ENCODE measurements at regions not wholly inside any gene's neighbourhood (a gene's known extent, or its start where the extent isn't known, plus 50 kb on each side); places are given as distances from the start of the nearest gene placed in this dataset.

- H3K27me3 Mint-ChIP-seq (ENCODE audit: unreplicated experiment): no peaks in the 10 kb centered on the region
Measured at GRCh38 chr9:78808048-78808447, 511.1 kb downstream of the PSAT1 start.

DNA sequence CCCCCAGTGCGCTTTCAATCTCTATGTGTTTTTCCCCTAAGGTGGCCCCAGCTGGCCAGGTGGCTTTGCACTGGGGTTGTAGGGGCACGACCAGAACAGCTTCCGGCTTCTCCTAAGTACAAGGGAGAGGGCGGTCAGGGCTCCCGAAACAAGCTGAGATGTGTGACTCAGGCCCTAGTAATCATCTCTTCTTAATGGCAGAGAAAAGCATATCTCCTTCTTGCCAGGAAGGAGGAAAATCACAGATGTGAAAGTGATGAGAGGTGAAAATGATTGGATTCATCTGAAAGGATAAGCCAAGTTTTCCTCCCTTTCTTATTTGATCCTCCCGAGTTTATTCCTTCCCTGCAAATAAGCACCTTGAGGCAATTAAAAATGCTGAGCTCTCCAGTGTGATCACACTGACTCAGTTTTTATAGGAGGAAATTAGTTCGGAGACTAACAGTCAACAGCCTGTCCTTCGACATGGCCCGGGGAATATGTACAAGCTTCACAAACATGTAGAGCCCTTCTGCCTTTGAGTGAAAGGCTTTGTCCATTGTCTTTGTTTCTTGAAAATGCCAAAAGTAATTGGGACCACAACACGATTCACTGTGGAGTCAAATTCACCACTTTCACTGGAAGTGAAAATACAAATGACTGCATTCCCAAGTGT lies 514.8 kb downstream of the PSAT1 start:
- Mint-ChIP-seq H3K27me3 (ENCODE audit: unreplicated experiment) (no peaks in the 10 kb centered on the region), H3K27ac (ENCODE audit: unreplicated experiment) (no peak overlapping the region), H3K4me3 (ENCODE audit: low read depth, unreplicated experiment) (no peak overlapping the region), H3K36me3 (ENCODE audit: insufficient read depth, unreplicated experiment) (no peaks in the 10 kb centered on the region), H3K9me3 (ENCODE audit: low read depth, unreplicated experiment) (peaks cover 6% of the 10 kb centered on the region), H3K4me1 (ENCODE audit: low read depth, unreplicated experiment) (no peaks in the 10 kb centered on the region)
- TF ChIP-seq CTCF (IDR thresholded peaks at IDR 0.05; ENCODE audit: unreplicated experiment): no peak
- DNase-seq: no peak
- CTCF ChIA-PET: interaction anchor here (0.8 kb wide), 1 partner anchor 12 kb away, joined by 3 read pairs; no protein-coding TSS in a partner anchor
- intact Hi-C loops (cut with micrococcal nuclease; ENCODE audit: unreplicated experiment): no loop called here
- no TSS peak for BruUV-seq (replicated peaks)

More at GRCh38 chr9:78808048-78808447, 511.1 kb downstream of the PSAT1 start:
- CTCF ChIA-PET: no interaction called here
- Mint-ChIP-seq H3K36me3 (ENCODE audit: insufficient read depth, unreplicated experiment) (no peaks in the 10 kb centered on the region), H3K4me1 (ENCODE audit: low read depth, unreplicated experiment) (no peaks in the 10 kb centered on the region), H3K4me3 (ENCODE audit: low read depth, unreplicated experiment) (no peak overlapping the region), H3K9me3 (ENCODE audit: low read depth, unreplicated experiment) (peaks cover 7% of the 10 kb centered on the region), H3K27ac (ENCODE audit: unreplicated experiment) (no peak overlapping the region)
- no TSS peak for BruUV-seq (replicated peaks)
- intact Hi-C loops (cut with micrococcal nuclease; ENCODE audit: unreplicated experiment): no loop called here
- no peak for DNase-seq
- no peak for TF ChIP-seq CTCF (IDR thresholded peaks at IDR 0.05; ENCODE audit: unreplicated experiment)

GRCh38 chr9:78812665-78813064 lies 515.7 kb downstream of the PSAT1 start:
- Mint-ChIP-seq H3K27ac (ENCODE audit: unreplicated experiment) (no peak overlapping the region), H3K4me3 (ENCODE audit: low read depth, unreplicated experiment) (no peak overlapping the region), H3K9me3 (ENCODE audit: low read depth, unreplicated experiment) (peaks cover 4% of the 10 kb centered on the region), H3K4me1 (ENCODE audit: low read depth, unreplicated experiment) (no peaks in the 10 kb centered on the region), H3K27me3 (ENCODE audit: unreplicated experiment) (no peaks in the 10 kb centered on the region), H3K36me3 (ENCODE audit: insufficient read depth, unreplicated experiment) (no peaks in the 10 kb centered on the region)
- TF ChIP-seq CTCF (IDR thresholded peaks at IDR 0.05; ENCODE audit: unreplicated experiment): no peak
- DNase-seq: no peak
- no TSS peak for BruUV-seq (replicated peaks)
- CTCF ChIA-PET: no interaction called here
- intact Hi-C loops (cut with micrococcal nuclease; ENCODE audit: unreplicated experiment): no loop called here

DNA sequence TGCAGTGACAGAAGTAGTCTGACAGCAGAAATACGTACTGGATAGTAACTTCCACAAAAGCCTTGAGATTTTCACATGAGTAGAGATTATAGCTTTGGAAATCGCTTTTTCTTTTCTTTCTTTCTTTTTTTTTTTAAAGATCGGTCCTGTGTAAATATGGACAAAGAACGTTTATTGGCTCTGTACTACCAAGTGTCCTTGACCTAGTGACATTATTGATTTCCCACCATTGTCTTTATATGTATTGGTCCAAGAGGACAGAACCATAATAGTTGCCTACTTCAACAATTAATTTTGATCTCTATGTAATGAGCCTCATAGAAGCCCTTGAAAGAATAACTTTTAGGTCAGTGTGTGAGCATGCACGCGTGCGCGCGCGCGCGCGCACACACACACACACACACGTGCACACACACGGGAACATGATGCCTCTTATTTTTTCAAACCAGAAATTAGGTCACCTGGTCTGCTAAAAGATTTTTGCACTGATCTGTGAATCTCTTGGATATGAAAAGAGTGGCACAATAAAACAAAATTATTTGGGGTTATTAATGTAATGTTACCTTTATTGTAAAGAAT lies 516.8 kb downstream of the PSAT1 start:
- no peaks in the 10 kb centered on the region for H3K27me3 Mint-ChIP-seq (ENCODE audit: unreplicated experiment)
- no peak for TF ChIP-seq CTCF (IDR thresholded peaks at IDR 0.05; ENCODE audit: unreplicated experiment)
- BruUV-seq (replicated peaks): no TSS peak
- intact Hi-C loops (cut with micrococcal nuclease; ENCODE audit: unreplicated experiment): no loop called here
- no peak overlapping the region for H3K27ac Mint-ChIP-seq (ENCODE audit: unreplicated experiment)
- CTCF ChIA-PET: no interaction called here
- no peaks in the 10 kb centered on the region for H3K4me1 Mint-ChIP-seq (ENCODE audit: low read depth, unreplicated experiment)
- no peak for DNase-seq
- H3K9me3 Mint-ChIP-seq (ENCODE audit: low read depth, unreplicated experiment): peaks cover 3% of the 10 kb centered on the region
- H3K36me3 Mint-ChIP-seq (ENCODE audit: insufficient read depth, unreplicated experiment): no peaks in the 10 kb centered on the region
- H3K4me3 Mint-ChIP-seq (ENCODE audit: low read depth, unreplicated experiment): no peak overlapping the region
